Stimulated activated CD8-positive, alpha-beta memory T cell treated with anti-CD3 and anti-CD28 coated beads, Interleukin-15, amount 100 ng/mL, for 48 hours (primary cell): ENCODE measurements at regions not wholly inside any gene's neighbourhood (a gene's known extent, or its start where the extent isn't known, plus 50 kb on each side); places are given as distances from the start of the nearest gene placed in this dataset.
"Not testable (repeated sequence)": the region's sequence is repeated elsewhere in the genome, so short reads cannot be mapped to it uniquely, and the experiment has no call there.

Source experiments
- DNase-seq, 2 donors: peaks; one replicate each; pipeline ENCODE4 v3.0.0-alpha.2; 2020; ENCODE audit warnings: low read depth in 2 of 2

DNA sequence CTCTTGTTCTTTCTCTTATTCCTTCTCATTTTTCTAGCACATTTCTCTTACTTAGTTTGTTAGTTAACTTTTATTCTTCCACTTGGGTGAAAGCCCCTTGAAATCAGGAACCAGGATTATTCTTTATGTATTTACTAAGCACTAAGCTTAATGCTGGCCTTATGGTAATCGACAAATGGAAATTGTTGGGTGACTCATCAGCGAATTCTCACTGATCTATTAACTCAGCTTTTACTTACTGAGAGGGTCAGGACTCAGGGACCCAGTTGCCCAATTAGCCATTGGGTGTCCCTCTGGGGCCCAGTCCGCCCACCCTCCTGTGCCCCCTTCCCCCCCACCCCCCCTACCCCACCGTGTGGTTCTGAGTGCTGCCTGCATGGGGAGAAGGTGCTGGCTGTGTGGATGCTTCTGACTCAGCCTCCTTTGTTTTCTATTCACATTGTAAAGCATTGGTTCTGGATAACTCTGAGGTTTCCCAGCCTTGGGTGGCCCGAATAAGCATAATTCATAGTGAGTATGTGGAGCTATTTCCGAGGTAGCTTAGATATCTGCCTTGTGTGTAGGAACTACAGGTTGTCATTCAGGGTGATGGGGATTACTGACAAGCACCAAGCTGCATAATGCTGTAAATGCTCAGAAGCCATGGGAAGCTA lies 240.9 kb downstream of the FGF9 start:
- no peak for DNase-seq

DNA sequence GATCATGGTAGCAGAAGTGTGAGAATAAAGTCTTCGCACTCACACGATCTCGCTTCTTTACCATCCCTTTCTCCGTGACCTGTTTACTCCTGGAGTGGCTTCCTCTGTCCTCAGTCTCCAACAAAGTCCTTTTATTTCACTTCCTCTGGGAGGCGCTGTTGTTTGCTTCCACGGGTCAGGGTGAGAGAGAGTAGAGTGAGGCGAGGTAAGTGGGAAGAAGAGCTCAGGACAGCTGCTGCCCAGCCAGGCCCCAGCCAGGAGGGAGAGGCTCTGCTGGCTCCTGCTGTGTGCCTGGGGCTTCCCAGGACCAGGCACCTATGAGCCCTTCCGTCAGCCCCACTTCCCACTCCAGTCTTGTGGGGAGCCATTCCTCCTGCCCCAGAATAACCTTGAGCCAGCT lies 242.1 kb downstream of the FGF9 start:
- DNase-seq: no peak

DNA sequence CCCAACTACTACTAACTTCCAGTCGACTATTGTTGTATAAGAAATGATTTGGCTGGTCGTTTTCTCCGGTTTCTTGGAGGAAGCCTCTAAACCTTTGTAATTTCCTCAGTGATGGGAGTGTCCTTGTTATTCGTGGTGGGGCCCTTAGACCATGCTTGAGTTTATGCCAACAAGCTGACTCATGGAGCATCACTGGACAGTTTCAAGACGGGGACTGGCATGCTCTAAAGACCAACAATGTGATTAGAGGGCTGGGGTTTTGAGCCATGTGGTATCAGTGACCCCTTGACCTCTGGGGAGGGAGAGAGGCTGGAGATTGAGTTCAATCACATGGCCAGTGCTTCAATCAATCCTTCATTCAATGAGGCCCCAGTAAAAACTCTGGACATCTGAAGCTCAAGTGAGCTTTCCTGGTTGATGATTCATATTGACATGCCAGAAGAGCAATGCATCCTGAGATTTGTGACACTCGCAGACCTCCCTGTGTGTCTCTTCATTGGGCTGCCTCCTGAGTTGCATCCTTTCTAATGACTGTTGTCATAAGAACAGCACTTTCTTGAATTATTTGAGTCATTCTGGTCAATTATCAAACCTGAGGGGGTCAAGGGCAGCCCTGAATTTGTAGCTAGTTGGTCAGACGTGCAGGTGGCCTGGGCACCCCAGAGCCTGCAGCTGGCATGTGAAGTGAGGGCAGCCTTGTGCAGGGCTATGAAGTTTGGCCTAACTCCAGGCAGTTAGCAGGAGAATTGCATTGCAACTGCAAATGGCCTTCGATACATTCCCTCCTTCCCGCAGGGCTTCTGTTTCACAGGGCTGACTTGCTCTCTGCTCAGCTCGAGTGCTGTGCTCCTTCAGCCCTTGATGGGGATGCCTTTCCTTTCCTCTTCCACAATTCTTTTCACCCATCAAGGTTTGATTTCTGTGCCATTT lies 246.5 kb downstream of the FGF9 start:
- DNase-seq: no peak

- DNase-seq: not testable (repeated sequence)
These were observed 249.9 kb downstream of the FGF9 start for GRCh38 chr13:21920802-21921201.

GRCh38 chr13:21924958-21925357 lies 254.1 kb downstream of the FGF9 start:
- DNase-seq: no peak

- no peak for DNase-seq
These were observed 254.8 kb downstream of the FGF9 start for GRCh38 chr13:21925720-21926119.

DNA sequence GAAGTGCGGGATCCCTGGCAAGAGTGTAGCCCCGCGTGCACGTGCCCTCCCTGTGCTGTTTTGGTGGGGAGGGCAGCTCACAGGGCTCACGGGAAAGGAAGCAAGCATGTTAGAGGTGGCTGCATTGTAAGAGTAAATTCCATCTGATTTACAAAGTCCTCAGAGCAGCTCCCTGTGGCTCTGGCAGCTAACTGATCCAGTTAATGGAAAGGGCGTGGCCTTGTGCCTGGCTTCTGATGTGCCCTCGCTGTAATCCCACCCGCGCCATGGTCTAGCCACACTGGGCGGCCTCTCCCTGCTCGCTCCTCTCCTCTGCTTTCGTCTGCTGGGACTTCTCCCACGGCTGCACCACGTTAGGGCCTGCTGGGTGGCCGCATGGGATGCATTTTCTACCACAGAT lies 258.5 kb downstream of the FGF9 start:
- DNase-seq: no peak

GRCh38 chr13:21930536-21930935 lies 259.7 kb downstream of the FGF9 start:
- DNase-seq: no peak

DNA sequence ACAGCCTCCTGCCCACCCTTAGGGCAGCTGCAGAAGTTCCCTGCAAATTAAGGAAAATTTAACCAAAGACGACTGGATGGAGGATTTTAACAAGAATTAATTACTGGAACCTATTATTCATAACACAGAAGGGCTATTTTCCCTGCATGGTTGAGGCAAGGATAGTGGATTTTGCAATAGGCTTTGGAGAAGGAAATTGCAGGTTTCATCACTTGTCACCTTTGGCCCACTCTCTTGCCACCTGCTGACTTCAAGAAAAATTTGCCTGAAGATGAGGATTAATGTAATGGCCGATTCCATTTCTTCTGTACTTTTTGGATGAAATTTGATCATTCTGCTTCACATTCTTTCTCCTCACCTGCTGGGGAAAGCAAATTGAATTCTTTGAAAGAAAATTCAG lies 261.7 kb downstream of the FGF9 start:
- no peak for DNase-seq

DNA sequence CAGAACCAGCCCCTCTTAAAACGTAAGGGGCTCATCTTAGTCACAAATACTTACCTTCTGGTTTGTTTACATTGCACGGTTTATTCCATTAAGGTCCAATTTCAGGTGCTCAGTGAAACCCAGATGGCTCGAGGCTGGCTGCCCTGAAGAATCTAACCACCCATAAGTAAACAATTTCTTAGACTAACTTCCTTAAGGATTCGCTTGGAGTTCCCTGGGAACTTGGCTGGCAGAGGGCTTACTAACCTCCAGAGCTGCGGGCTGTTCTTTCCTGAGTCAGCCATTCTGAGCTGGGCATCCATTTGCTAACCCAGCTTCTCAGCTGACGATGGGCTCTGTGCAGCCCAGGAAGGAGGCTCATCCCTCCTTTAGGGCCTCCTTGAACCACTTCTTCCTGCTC lies 262.1 kb downstream of the FGF9 start:
- DNase-seq: no peak

DNA sequence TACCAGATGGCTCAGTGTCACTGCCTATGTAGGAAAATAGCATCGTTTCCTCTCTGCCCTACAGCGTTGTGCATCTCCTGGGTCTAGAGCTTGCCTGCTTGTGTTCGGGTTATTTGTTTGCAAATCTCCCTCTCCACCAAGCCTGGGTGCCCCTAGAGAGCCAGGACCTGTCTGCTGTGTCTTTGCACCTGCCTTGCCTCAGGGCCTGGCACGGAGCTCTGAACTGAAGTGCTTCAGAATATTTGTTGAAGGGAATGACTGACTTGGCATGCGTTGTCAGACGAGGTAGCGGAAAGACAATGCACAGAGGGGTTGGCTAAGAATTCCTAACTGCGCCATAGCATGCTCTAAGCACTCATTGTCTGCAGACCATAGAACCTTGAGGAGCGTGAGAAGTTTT lies 263.4 kb downstream of the FGF9 start:
- no peak for DNase-seq

- DNase-seq: no peak
These were observed 265.8 kb downstream of the FGF9 start for GRCh38 chr13:21936674-21937073.

- no peak for DNase-seq
These were observed 267.3 kb downstream of the FGF9 start for GRCh38 chr13:21938168-21938567.

DNA sequence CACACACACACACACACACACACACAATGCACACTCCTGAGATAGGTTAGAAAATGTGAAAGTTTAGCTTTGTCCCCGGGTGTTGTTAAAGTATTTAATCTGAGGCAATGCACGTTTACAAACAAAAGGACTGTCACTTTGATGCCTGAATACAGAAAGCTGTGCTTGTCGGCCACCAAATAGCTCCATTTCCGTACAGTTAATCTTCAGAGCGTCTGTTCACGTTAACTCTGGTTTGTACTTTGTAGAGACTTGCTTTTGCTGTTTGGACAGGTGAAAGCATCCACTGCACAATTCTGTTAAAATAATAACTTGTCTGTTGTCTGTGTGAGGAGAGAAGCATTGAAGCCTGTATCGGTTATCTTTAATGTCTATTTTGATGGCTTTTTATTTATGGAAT lies 267.8 kb downstream of the FGF9 start:
- no peak for DNase-seq

GRCh38 chr13:21942061-21942460 lies 271.2 kb downstream of the FGF9 start:
- DNase-seq: no peak

GRCh38 chr13:21944610-21945009 lies 273.7 kb downstream of the FGF9 start:
- no peak for DNase-seq

DNA sequence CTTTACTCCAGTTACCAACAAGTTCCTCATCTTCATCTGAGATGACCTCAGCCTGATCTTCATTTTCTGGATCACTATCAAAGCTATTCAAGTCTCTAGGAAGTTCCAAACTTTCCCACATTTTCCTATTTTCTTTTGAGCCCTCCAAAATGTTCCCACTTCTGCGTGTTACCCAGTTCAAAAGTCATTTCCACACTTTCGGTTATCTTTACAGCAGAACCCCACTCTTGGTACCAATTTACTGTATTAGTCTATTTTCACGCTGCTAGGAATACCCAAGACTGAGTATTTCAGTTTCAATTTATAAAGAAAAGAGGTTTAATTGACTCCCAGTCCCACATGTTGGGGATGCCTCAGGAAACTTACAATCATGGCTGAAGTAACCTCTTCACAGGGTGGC lies 274.3 kb downstream of the FGF9 start:
- no peak for DNase-seq

GRCh38 chr13:21946964-21947363 lies 276.1 kb downstream of the FGF9 start:
- no peak for DNase-seq

DNA sequence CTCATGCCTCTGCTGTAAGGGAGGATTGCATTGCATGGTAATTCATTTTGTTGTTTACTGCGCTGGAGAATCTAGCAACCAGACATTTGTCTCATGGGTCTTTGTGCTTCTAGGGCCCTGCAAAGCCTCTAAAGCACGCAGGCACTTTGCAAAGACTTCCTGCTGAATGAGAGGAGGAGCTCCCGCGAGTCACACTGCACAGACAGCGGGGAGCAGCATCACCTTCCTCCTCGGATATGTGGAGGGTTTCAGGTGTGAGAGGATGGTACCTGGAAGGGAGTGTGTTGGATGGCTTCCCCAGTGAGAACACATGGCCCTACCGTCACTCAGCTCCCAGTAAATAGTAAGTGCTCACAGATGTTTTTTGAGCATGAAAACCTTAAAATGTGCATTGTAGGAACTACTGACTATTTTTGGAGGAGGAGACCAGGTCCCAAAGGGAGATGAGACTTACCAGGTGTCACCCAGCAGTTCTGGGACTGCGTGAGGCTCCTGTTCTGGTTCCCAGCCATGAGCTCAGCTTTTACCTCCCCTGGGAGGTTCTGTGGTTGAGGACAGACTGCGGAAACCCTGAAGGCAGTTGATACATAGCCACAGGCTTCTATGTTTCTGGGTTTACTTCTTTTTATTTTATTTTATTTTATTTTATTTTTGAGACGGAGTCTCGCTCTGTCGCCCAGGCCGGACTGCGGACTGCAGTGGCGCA lies 278.0 kb downstream of the FGF9 start:
- no peak for DNase-seq

DNA sequence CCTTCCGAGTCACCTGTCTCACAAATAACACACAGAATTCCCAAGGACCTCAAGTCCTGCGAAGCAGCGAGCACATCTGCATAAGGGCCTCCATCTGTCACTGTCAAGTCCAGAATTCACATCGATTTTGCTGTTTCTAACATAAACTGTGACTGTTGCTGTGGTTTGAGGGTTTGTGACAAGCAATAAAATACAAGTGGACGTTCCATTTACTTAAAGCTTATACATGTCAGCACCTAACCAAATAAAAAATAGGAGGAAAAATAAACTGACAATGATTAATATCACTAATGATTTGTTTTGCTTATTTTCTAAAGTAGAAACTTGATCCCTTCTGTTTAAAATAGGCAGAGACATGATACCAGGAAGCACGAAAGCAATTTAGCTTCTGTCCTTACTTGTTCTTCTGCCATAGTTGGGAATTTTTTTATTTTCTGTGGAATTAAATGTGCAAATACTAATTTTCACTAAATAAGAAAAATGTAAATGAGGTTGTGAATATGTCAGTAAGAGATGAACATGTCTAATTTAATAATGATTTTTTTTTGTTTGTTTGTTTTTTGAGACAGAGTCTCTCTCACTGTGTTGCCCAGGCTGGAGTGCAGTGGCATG lies 279.1 kb downstream of the FGF9 start:
- DNase-seq: no peak

DNA sequence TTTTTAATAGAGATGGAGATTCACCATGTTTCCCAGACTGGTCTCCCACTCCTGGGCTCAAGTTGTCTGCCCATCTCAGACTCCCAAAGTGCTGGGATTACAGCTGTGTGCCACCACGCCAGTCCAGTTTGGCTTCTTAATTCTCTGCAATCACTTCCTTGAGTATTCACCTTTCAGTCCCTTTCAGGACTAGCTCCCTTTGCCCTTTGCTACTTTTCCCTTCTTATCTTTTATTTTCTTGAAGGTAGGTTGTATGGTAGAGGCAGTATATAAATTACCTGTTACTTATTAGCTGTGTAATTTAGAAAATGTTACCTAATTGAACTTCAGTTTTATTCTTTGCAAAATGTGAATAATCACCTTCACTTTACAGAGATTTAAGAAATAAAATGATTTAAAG lies 285.8 kb downstream of the FGF9 start:
- no peak for DNase-seq

GRCh38 chr13:21957833-21958232 lies 287.0 kb downstream of the FGF9 start:
- DNase-seq: no peak
